BJ (cell line): ENCODE measurements at regions not wholly inside any gene's neighbourhood (a gene's known extent, or its start where the extent isn't known, plus 50 kb on each side); places are given as distances from the start of the nearest gene placed in this dataset.

ENCODE experiments used
- CTCF ChIA-PET: fragments of 350-600 bp; formaldehyde crosslinking; extraction: SDS; loops from one replicate; lab custom pipeline; 2021; ENCODE audit warnings: antibody characterized with exemption, inconsistent platforms; lab: Yijun Ruan, JAX
- POLR2A ChIA-PET: fragments of 300-600 bp; sonication (Branson Sonifier 250); formaldehyde crosslinking; extraction: SDS; loops from one replicate; lab custom pipeline; 2021; ENCODE audit warnings: antibody characterized with exemption; lab: Charles Lee
- DNase-seq: peaks from one replicate; pipeline ENCODE4 v3.0.0-alpha.2; 2011; ENCODE audit warnings: low read depth
- H3K27me3 ChIP-seq: 2 replicates; pipeline ENCODE4 v1.6.0; 2011; ENCODE audit warnings: low read length; ENCODE audit not compliant: control insufficient read depth, insufficient read depth
- H3K36me3 ChIP-seq: 2 replicates; pipeline ENCODE4 v1.5.1; 2011; ENCODE audit warnings: low read length; ENCODE audit not compliant: control insufficient read depth, insufficient read depth
- H3K4me3 ChIP-seq: 2 replicates; pipeline ENCODE4 v1.5.1; 2011; ENCODE audit warnings: low read depth, mild to moderate bottlenecking, control low read depth, low read length
- TF ChIP-seq, protein P1 (sequence below): IDR thresholded peaks from 2 replicates; pipeline ENCODE4 v1.5.1; 2011; ENCODE audit warnings: low read depth, mild to moderate bottlenecking, control low read depth, inconsistent platforms, low read length, moderate library complexity; ENCODE audit not compliant: insufficient read depth

GRCh38 chr5:174426851-174427250 is 297.5 kb upstream of the MSX2 start:
- ChIA-PET CTCF (interaction anchor here (0.6 to 1.3 kb wide), 3 partner anchors 137 to 368 kb away, joined by 3 to 5 read pairs (median 4); no protein-coding TSS in a partner anchor), POLR2A (no interaction called here)
- Histone ChIP-seq H3K36me3 (no peaks in the 10 kb centered on the region), H3K4me3 (no peak overlapping the region), H3K27me3 (0 out of 2 replicates have a peak, but pooled peaks cover 1% of the 10 kb centered on the region)
- no peak for DNase-seq
- TF ChIP-seq, protein P1, sequence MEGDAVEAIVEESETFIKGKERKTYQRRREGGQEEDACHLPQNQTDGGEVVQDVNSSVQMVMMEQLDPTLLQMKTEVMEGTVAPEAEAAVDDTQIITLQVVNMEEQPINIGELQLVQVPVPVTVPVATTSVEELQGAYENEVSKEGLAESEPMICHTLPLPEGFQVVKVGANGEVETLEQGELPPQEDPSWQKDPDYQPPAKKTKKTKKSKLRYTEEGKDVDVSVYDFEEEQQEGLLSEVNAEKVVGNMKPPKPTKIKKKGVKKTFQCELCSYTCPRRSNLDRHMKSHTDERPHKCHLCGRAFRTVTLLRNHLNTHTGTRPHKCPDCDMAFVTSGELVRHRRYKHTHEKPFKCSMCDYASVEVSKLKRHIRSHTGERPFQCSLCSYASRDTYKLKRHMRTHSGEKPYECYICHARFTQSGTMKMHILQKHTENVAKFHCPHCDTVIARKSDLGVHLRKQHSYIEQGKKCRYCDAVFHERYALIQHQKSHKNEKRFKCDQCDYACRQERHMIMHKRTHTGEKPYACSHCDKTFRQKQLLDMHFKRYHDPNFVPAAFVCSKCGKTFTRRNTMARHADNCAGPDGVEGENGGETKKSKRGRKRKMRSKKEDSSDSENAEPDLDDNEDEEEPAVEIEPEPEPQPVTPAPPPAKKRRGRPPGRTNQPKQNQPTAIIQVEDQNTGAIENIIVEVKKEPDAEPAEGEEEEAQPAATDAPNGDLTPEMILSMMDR = no peak

DNA sequence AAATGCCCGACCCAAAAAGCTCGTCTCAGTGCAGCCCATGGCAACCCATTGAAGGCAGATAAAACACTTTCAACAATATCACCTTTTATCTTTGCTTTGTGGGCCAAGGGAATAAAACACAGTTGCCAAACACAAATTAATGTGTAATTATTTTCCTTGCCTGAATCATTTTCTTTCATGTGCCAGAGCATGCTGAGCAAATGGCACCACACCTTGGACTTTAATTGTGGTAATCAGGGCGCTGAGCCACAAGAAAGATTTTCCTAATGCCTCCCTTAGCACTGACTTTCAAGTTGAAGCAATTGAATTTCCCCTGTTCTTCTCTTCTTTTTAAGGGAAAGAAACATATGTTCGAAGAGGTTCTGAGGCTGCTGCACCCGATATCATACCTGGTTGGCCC is 297.1 kb upstream of the MSX2 start:
- TF ChIP-seq, protein P1 = no peak
- POLR2A ChIA-PET = no interaction called here
- no peaks in the 10 kb centered on the region for H3K36me3 ChIP-seq
- no peak for DNase-seq
- 0 out of 2 replicates have a peak, but pooled peaks cover 1% of the 10 kb centered on the region for H3K27me3 ChIP-seq
- CTCF ChIA-PET = interaction anchor here (0.6 kb wide), 1 partner anchor 163 kb away, joined by 3 read pairs; no protein-coding TSS in a partner anchor
- no peak overlapping the region for H3K4me3 ChIP-seq

GRCh38 chr5:174428895-174429294 is 295.5 kb upstream of the MSX2 start:
- 0 out of 2 replicates have a peak, but pooled peaks cover 1% of the 10 kb centered on the region for H3K27me3 ChIP-seq
- TF ChIP-seq, protein P1 = no peak
- H3K4me3 ChIP-seq = no peak overlapping the region
- no peaks in the 10 kb centered on the region for H3K36me3 ChIP-seq
- ChIA-PET CTCF (interaction anchor here (1.3 kb wide), 1 partner anchor 9 kb away, joined by 6 read pairs; no protein-coding TSS in a partner anchor), POLR2A (no interaction called here)
- DNase-seq = no peak

DNA sequence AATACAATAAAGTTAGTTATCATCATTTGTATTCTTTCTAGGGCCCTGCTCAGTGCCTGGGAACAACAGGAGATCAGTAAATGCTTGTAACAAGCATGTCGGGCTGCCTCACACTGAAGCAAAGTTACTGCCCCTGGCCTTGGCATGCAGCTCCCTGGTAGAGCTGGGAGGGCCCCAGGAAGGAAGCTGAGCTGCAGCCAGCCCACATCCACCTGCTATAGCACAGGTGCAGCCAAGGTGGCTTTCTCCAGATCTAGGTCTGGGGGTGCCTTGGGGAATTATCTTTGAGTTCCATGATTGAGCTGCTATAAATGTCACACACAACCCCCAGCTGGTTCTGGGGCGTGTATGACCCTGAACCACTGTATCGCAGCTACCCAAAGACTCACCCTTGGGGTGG is 293.4 kb upstream of the MSX2 start:
- ChIA-PET CTCF (interaction anchor here (1.2 kb wide), 1 partner anchor 11 kb away, joined by 5 read pairs; no protein-coding TSS in a partner anchor), POLR2A (no interaction called here)
- H3K36me3 ChIP-seq = no peaks in the 10 kb centered on the region
- no peak overlapping the region for H3K4me3 ChIP-seq
- no peak for DNase-seq
- no peaks in the 10 kb centered on the region for H3K27me3 ChIP-seq
- TF ChIP-seq, protein P1 = no peak

- Histone ChIP-seq H3K27me3 (no peaks in the 10 kb centered on the region), H3K4me3 (no peak overlapping the region), H3K36me3 (no peaks in the 10 kb centered on the region)
- TF ChIP-seq, protein P1 = no peak
- DNase-seq = no peak
- ChIA-PET CTCF (interaction anchor here (1.2 kb wide), 1 partner anchor 12 kb away, joined by 5 read pairs; no protein-coding TSS in a partner anchor), POLR2A (no interaction called here)
These were observed 292.9 kb upstream of the MSX2 start for GRCh38 chr5:174431504-174431903.
